ENCODE measurements at regions not wholly inside any gene's neighbourhood (a gene's known extent, or its start where the extent isn't known, plus 50 kb on each side); places are given as distances from the start of the nearest gene placed in this dataset.
"Not testable (repeated sequence)": the region's sequence is repeated elsewhere in the genome, so short reads cannot be mapped to it uniquely, and the experiment has no call there.

GRCh38 chr1:145484257-145484656 is 58.9 kb upstream of the NBPF20 start:
- TF ChIP-seq CTCF, POLR2A, POLR2AphosphoS5 (IDR thresholded peaks at IDR 0.05): not testable (repeated sequence)

All from stomach (tissue), 4 donors.